Activated B cell treated with CpG ODN at 0.5 μM for 24 hours (primary cell): ENCODE measurements at regions not wholly inside any gene's neighbourhood (a gene's known extent, or its start where the extent isn't known, plus 50 kb on each side); places are given as distances from the start of the nearest gene placed in this dataset.

Source experiments
- ATAC-seq: fragments of 200-7000 bp; cut with Tn5 transposase; one replicate; pipeline ENCODE4 v1.10.0; 2021; ENCODE audit warnings: low read depth, mild to moderate bottlenecking, moderate library complexity
- CTCF ChIA-PET: fragments of 350-600 bp; sonication (Branson Sonifier 250); formaldehyde crosslinking; loops from one replicate; lab custom pipeline; 2021; ENCODE audit warnings: antibody characterized with exemption; lab: Charles Lee
- POLR2A ChIA-PET: fragments of 350-600 bp; sonication (Branson Sonifier 250); formaldehyde crosslinking; loops from one replicate; lab custom pipeline; 2021; ENCODE audit warnings: antibody characterized with exemption; lab: Charles Lee
- DNase-seq: peaks from one replicate; pipeline ENCODE4 v3.0.0; 2022
- H3K27ac Mint-ChIP-seq: one replicate; pipeline ENCODE4 v1.8.0; 2020; ENCODE audit warnings: mixed read lengths
- H3K27me3 Mint-ChIP-seq: one replicate; pipeline ENCODE4 v1.8.0; 2021; ENCODE audit warnings: mixed read lengths
- H3K36me3 Mint-ChIP-seq: one replicate; pipeline ENCODE4 v1.8.0; 2021; ENCODE audit warnings: low read depth, mixed read lengths
- H3K4me1 Mint-ChIP-seq: one replicate; pipeline ENCODE4 v1.8.0; 2021; ENCODE audit warnings: mixed read lengths
- H3K4me3 Mint-ChIP-seq: one replicate; pipeline ENCODE4 v1.8.0; 2020; ENCODE audit warnings: mild to moderate bottlenecking, mixed read lengths
- H3K9me3 Mint-ChIP-seq: one replicate; pipeline ENCODE4 v1.8.0; 2020; ENCODE audit warnings: mixed read lengths
- CTCF ChIP-seq: fragments of 200-600 bp; IDR thresholded peaks from one replicate; pipeline ENCODE4 v1.8.0; 2022; ENCODE audit warnings: antibody characterized with exemption, mild to moderate bottlenecking
- intact Hi-C: fragments of 100-400 bp; cut with micrococcal nuclease; formaldehyde crosslinking; loops from one replicate; pipeline ENCODE4 v1.15.1; 2024

GRCh38 chr6:106870824-106871717 lies 103.5 kb downstream of the CD24 start:
- CTCF ChIA-PET: no interaction called here
- Mint-ChIP-seq H3K9me3 (peaks cover 17% of the 10 kb centered on the region), H3K27me3 (no peaks in the 10 kb centered on the region), H3K4me1 (no peaks in the 10 kb centered on the region), H3K36me3 (no peaks in the 10 kb centered on the region), H3K4me3 (no peak overlapping the region), H3K27ac (no peak overlapping the region)
- POLR2A ChIA-PET: interaction anchor here (0.7 kb wide), 1 partner anchor 49 kb away, joined by 4 read pairs; no protein-coding TSS in a partner anchor
- no peak for TF ChIP-seq CTCF
- intact Hi-C loops: no loop called here
- DNase-seq (no peak), ATAC-seq (no peak)

- Mint-ChIP-seq H3K9me3 (peaks cover 16% of the 10 kb centered on the region), H3K36me3 (no peaks in the 10 kb centered on the region), H3K4me1 (no peaks in the 10 kb centered on the region), H3K27me3 (no peaks in the 10 kb centered on the region), H3K27ac (no peak overlapping the region), H3K4me3 (no peak overlapping the region)
- ATAC-seq: no peak
- intact Hi-C loops: no loop called here
- DNase-seq: no peak
- CTCF ChIA-PET: no interaction called here
- TF ChIP-seq CTCF: no peak
- POLR2A ChIA-PET: no interaction called here
Measured at GRCh38 chr6:106870069-106870468, 104.5 kb downstream of the CD24 start.

- DNase-seq: no peak
- no peak for TF ChIP-seq CTCF
- no peaks in the 10 kb centered on the region for H3K27me3 Mint-ChIP-seq
- H3K36me3 Mint-ChIP-seq: no peaks in the 10 kb centered on the region
- CTCF ChIA-PET: no interaction called here
- POLR2A ChIA-PET: no interaction called here
- intact Hi-C loops: loop anchor here (5.0 kb wide), 1 partner anchor 58 kb away; no protein-coding TSS in a partner anchor
- no peaks in the 10 kb centered on the region for H3K4me1 Mint-ChIP-seq
- H3K4me3 Mint-ChIP-seq: no peak overlapping the region
- peaks cover 11% of the 10 kb centered on the region for H3K9me3 Mint-ChIP-seq
- no peak overlapping the region for H3K27ac Mint-ChIP-seq
- no peak for ATAC-seq
Measured at GRCh38 chr6:106869203-106869602, 105.3 kb downstream of the CD24 start.

GRCh38 chr6:106866875-106867658 lies 107.5 kb downstream of the CD24 start:
- Mint-ChIP-seq H3K9me3 (peaks cover 13% of the 10 kb centered on the region), H3K27me3 (no peaks in the 10 kb centered on the region), H3K27ac (no peak overlapping the region), H3K4me1 (no peaks in the 10 kb centered on the region), H3K4me3 (no peak overlapping the region), H3K36me3 (peaks cover 5% of the 10 kb centered on the region)
- ChIA-PET CTCF (no interaction called here), POLR2A (no interaction called here)
- intact Hi-C loops: loop anchor here (5.0 kb wide), 1 partner anchor 60 kb away; no protein-coding TSS in a partner anchor
- DNase-seq: no peak
- ATAC-seq: no peak
- TF ChIP-seq CTCF: no peak

- CTCF ChIA-PET: no interaction called here
- H3K27ac Mint-ChIP-seq: no peak overlapping the region
- no peak for TF ChIP-seq CTCF
- POLR2A ChIA-PET: no interaction called here
- ATAC-seq: no peak
- DNase-seq: no peak
- peaks cover 5% of the 10 kb centered on the region for H3K36me3 Mint-ChIP-seq
- no peaks in the 10 kb centered on the region for H3K4me1 Mint-ChIP-seq
- intact Hi-C loops: no loop called here
- H3K27me3 Mint-ChIP-seq: no peaks in the 10 kb centered on the region
- no peak overlapping the region for H3K4me3 Mint-ChIP-seq
- peaks cover 9% of the 10 kb centered on the region for H3K9me3 Mint-ChIP-seq
Measured at GRCh38 chr6:106862858-106863257, 111.7 kb downstream of the CD24 start.
